ENCODE measurements at regions not wholly inside any gene's neighbourhood (a gene's known extent, or its start where the extent isn't known, plus 50 kb on each side); places are given as distances from the start of the nearest gene placed in this dataset.

- DNase-seq (ENCODE audit: low spot score): no peak
These were observed 252.3 kb upstream of the SESN3 start for GRCh38 chr11:95483339-95483738.

DNA sequence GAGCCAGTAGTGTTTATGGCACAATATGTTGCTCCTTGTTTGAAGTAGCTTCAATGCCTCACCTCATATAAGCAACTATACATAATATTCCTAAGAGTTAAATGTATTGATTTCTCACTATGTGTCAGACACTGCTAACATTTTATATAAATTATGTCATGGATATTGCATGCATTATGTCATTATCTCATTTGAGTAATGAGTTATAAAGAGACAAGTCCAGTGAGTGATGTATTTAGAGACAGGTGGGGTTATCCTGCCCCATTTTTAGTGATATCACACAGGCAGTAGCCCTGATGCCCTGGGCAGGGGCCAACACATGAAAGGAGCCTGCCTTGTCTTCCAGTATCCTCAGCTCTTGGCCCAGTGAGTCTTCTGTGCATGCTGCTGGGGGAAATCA, 247.0 kb upstream of the SESN3 start:
- DNase-seq (ENCODE audit: low spot score): no peak

DNA sequence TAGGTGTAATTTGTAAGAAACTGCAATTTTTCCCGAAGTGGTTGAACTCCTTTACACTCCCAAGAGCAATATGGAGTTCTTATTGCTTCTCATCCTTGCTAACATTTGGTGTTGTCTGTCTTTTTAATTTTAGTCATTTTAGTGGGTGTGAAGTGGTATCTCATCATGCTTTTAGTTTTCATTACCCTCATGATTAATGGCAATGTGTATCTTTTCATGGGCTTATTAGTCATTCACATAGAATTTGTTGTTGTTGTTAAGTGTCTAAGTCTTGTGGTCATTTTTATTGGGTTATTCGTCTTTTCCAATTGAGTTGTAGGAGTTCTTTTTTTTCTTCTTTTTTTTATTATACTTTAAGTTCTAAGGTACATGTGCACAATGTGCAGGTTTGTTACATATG, 238.3 kb upstream of the SESN3 start:
- DNase-seq (ENCODE audit: low spot score): no peak

- DNase-seq (ENCODE audit: low spot score): no peak
These were observed 235.4 kb upstream of the SESN3 start for GRCh38 chr11:95466416-95466815.

DNA sequence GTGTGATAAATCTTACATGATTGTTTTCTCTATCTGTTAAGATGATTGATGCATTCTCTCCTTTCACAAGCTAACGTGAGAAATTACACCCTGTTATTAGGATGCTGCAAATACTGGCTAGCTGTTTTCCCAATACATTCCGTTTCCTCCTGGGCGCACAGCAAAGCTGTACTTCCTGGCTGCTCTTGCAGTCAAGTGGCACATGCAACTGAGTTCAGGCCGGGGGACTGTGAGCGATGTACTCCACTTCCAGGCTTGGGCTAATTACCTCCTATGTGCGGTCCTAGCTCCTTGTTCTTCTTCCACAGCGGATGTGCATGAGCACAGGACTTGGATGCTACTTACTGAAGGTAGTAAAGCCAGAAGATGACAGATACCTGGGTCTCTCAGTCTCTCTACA, 234.9 kb upstream of the SESN3 start:
- no peak for DNase-seq (ENCODE audit: low spot score)

DNA sequence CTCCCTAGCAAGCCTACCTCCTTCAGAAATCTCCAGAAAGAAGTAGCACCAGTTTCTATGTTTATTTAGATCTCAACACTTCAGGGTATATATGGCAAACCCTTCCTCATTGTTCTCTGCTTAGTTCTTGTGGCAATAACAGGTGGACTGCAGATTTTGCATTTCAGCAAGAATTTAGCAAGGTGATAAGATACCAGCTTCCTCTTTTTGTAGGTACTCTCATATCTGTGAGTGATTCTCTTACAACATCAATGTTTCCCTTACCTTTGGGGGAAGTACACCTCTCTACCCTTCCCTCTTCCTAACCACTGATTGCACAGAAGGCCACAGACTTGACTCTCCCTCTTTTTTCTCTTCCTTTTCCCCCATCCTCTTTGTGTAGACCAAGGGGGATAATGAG, 230.9 kb upstream of the SESN3 start:
- DNase-seq (ENCODE audit: low spot score): no peak

- DNase-seq (ENCODE audit: low spot score): no peak
These were observed 230.3 kb upstream of the SESN3 start for GRCh38 chr11:95461348-95461747.

- no peak for DNase-seq (ENCODE audit: low spot score)
These were observed 228.5 kb upstream of the SESN3 start for GRCh38 chr11:95459291-95460042.

DNA sequence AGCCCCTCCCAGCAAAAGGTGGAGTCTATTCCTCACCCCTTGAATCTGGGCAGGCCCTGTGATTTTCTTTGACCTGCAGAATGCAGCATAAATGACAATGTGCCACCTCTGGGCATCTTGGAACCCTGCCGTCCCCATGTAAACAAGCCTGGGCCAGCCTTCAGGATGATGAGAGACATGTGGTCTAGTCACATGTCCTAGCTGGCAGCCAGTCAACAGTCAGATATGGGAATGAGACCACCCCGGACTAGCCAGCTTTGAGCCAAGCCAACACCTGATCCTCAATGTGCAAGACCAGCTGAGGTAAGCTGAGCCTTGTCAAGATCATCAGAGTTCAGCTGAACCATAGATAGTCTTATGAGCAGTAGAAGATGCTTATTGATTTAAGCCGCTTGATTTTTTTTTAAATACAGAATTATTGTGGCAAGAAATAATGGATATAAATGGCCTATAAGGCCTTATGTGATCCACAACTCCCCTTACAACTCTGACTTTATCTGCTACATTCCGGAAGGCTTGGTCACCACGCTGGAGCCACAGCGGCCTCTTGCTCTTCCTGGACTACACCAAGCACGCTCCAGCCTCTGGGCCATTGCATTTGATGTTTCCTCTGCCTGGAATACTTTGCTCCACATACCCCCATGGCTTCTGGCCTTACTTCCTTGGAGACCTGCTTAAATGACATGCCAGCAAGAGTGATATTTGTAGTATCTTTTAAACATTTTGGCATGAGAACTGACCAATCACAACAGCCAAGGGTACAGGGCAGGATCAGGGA, 225.9 kb upstream of the SESN3 start:
- DNase-seq (ENCODE audit: low spot score): no peak

DNA sequence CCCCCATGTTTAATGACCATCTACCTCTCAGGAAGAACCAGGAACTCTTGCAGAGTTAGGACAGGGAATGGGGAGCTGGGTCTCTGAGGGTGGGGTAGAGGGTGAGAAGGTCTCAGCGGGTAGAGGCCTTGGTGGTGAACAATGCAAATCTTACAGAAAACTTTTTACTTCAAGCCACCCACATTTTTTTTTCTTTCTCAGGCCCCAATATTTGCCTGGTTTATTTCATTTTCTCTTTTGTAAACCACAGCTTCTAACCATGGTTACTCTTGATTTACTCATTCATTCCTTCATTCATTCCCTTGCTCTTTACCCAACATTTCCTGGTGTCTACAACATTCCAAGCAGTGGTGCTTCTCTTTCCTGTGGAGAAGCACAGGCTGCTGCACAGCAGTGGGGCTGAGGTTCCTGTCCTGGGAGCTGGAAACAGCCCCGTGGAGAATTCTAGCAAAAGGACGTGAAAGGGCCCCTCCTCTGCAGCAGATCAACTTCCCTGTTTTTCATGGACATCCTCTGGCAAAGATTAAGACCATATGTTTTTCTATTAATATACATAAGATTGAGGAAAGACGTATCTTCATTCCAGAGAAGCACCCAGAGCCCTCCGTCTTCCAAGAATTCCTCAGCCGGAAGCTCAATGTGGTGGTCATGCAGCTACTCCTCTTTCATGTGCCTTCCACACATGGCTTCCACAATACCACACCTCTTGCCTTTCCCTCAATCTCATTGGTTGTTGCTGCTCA, 224.4 kb upstream of the SESN3 start:
- no peak for DNase-seq (ENCODE audit: low spot score)

GRCh38 chr11:95453616-95454171, 222.7 kb upstream of the SESN3 start:
- DNase-seq (ENCODE audit: low spot score): peak; percentile 78

DNA sequence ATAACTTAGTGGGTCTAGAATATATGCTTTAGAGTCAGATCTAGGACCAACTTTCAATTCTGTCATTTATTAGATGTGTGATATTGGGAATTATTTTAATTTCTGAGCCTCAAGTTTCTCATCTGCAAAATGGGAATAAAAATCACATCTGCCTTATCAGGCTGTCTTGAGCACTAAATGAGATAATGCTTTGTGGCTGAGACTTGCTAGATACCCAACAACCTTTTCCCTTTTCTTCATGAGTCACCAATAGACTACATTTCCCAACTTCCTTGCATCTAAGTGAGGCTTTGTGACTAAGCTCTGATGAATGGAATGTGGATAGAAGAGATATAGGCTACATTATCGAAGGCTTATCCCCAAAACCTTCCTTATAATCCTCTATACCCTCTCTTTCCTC, 220.7 kb upstream of the SESN3 start:
- DNase-seq (ENCODE audit: low spot score): no peak

GRCh38 chr11:95451261-95451660, 220.3 kb upstream of the SESN3 start:
- no peak for DNase-seq (ENCODE audit: low spot score)

DNA sequence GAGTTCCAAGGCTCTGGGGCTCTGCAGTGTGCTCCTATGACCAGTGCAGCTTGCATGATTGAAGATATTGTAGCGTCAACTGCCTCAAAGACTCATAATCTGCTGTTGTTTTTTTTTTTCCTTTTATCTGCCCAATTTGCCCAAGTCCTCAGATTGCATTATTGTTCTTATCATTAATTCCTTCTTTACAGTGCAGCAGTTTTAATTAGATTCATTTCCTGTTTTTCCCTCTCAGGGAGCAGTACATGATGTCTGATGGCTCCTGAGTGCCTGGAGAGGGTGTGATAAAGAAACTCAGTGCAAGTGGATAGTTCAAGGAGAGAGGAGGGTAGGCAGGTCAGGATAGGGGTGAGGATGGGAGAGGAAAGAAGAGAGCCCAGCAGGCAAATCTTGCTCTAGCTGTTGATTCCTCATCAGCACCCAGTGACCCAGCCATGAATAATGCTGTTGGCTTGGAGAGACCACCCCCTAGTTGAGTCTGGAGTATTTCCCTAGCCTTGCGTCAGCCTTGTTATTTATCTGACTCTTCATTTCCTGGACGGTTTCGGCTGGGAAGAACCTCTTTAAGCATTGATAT, 219.6 kb upstream of the SESN3 start:
- DNase-seq (ENCODE audit: low spot score): no peak

- peak; percentile 13 for DNase-seq (ENCODE audit: low spot score)
These were observed 214.8 kb upstream of the SESN3 start for GRCh38 chr11:95445746-95446333.

DNA sequence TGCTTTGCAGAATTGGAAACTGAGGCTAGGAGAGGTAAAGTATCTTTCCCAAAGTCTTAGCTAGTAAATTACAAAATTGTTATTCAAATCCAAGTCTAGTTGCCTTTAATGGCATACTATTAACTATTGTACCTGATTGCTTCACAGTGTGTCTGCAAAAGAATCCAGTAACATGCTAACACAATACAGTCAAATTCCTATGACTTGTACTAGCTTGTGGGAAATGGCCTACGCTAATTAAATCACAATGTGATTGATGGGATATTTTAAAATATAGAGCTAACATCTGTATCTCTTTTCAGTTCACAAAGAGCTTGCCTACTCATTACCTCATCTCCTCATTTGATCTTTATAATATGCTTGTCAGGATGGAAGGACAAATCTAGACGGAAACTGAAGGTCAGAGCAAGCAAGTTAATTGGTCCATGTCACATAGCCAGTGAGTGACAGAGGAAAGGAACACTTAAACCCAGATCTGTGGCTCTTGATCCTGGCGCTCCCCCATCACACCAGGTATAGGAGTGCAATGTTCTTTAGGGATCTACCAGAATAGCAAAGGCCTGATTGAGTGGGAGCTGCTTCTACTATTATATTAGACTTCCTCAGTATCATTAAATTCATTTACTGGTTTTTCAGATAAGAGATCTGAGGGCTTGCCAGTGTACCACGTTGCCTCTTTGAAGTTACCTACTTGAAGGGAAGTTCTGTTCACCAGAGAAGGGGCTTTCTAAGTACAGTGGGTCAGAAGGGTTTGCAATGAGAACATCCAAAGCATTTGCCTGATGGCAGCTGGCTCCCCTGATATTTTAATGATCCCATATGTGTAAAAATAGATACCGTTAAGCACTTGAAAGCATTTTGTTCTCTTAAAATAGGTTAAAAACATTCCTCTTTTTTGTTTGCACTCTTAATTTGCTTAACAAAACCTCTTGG, 213.6 kb upstream of the SESN3 start:
- no peak for DNase-seq (ENCODE audit: low spot score)

DNA sequence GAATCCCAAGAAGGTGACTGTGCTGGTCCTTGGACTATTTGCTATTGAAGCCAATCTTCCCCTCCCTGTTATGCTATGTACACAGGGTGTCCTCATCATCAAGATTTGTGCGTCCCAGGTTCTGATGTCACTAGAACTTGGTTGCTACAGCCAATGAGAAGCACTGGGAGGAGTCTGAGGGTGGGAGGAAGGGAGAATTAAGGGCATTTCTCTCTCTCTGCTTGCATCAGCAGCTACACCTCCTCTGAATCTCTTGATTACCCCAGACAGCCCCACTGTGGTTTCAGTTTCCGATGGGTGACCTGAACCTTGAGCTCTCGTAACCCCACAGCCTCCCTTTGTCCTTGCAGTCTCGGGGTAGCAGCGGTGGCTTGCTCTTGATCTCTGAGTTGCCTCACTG, 212.4 kb upstream of the SESN3 start:
- no peak for DNase-seq (ENCODE audit: low spot score)

- DNase-seq (ENCODE audit: low spot score): no peak
These were observed 211.6 kb upstream of the SESN3 start for GRCh38 chr11:95442531-95443050.

- DNase-seq (ENCODE audit: low spot score): no peak
These were observed 204.8 kb upstream of the SESN3 start for GRCh38 chr11:95435628-95436353.

- no peak for DNase-seq (ENCODE audit: low spot score)
These were observed 204.2 kb upstream of the SESN3 start for GRCh38 chr11:95435192-95435591.
